ENCODE measurements at regions not wholly inside any gene's neighbourhood (a gene's known extent, or its start where the extent isn't known, plus 50 kb on each side); places are given as distances from the start of the nearest gene placed in this dataset.
A peak's percentile ranks its signal among the peaks of the same experiment; 100 is the strongest.
"Not testable (repeated sequence)": the region's sequence is repeated elsewhere in the genome, so short reads cannot be mapped to it uniquely, and the experiment has no call there.

GRCh38 chr2:156909983-156910382 is 347.5 kb upstream of the GALNT5 start:
- DNase-seq (ENCODE audit: low read depth in 4 of 4, low spot score in 3 of 4), result no peak

- no peak for DNase-seq (ENCODE audit: low read depth in 4 of 4, low spot score in 3 of 4)
Measured at GRCh38 chr2:156915332-156915731, 342.2 kb upstream of the GALNT5 start.

- DNase-seq (ENCODE audit: low read depth in 4 of 4, low spot score in 3 of 4), result no peak
Measured at GRCh38 chr2:156918410-156918809, 339.1 kb upstream of the GALNT5 start.

GRCh38 chr2:156930423-156930822 is 327.1 kb upstream of the GALNT5 start:
- DNase-seq (ENCODE audit: low read depth in 4 of 4, low spot score in 3 of 4), result no peak

- no peak for DNase-seq (ENCODE audit: low read depth in 4 of 4, low spot score in 3 of 4)
Measured at GRCh38 chr2:156933645-156934225, 323.8 kb upstream of the GALNT5 start.

GRCh38 chr2:156935616-156936015 is 321.9 kb upstream of the GALNT5 start:
- peak in 1 of 4 donors; percentile 14 for DNase-seq (ENCODE audit: low read depth in 4 of 4, low spot score in 3 of 4)

GRCh38 chr2:156937430-156937829 is 320.1 kb upstream of the GALNT5 start:
- DNase-seq (ENCODE audit: low read depth in 4 of 4, low spot score in 3 of 4), result no peak

GRCh38 chr2:156944871-156945270 is 312.6 kb upstream of the GALNT5 start:
- no peak for DNase-seq (ENCODE audit: low read depth in 4 of 4, low spot score in 3 of 4)

- no peak for DNase-seq (ENCODE audit: low read depth in 4 of 4, low spot score in 3 of 4)
Measured at GRCh38 chr2:156947261-156947660, 310.2 kb upstream of the GALNT5 start.

- DNase-seq (ENCODE audit: low read depth in 4 of 4, low spot score in 3 of 4), result no peak
Measured at GRCh38 chr2:156955701-156956100, 301.8 kb upstream of the GALNT5 start.

- DNase-seq (ENCODE audit: low read depth in 4 of 4, low spot score in 3 of 4), result no peak
Measured at GRCh38 chr2:156956161-156956560, 301.3 kb upstream of the GALNT5 start.

- no peak for DNase-seq (ENCODE audit: low read depth in 4 of 4, low spot score in 3 of 4)
Measured at GRCh38 chr2:156958374-156958773, 299.1 kb upstream of the GALNT5 start.

- DNase-seq (ENCODE audit: low read depth in 4 of 4, low spot score in 3 of 4), result no peak
Measured at GRCh38 chr2:156959481-156959880, 298.0 kb upstream of the GALNT5 start.

GRCh38 chr2:156982615-156983014 is 274.9 kb upstream of the GALNT5 start:
- DNase-seq (ENCODE audit: low read depth in 4 of 4, low spot score in 3 of 4), result no peak

GRCh38 chr2:156986339-156986988 is 271.0 kb upstream of the GALNT5 start:
- DNase-seq (ENCODE audit: low read depth in 4 of 4, low spot score in 3 of 4), result no peak

- DNase-seq (ENCODE audit: low read depth in 4 of 4, low spot score in 3 of 4), result no peak
Measured at GRCh38 chr2:156999661-157000060, 257.8 kb upstream of the GALNT5 start.

GRCh38 chr2:157004789-157005188 is 252.7 kb upstream of the GALNT5 start:
- no peak for DNase-seq (ENCODE audit: low read depth in 4 of 4, low spot score in 3 of 4)

- no peak for DNase-seq (ENCODE audit: low read depth in 4 of 4, low spot score in 3 of 4)
Measured at GRCh38 chr2:157015015-157015575, 242.4 kb upstream of the GALNT5 start.

GRCh38 chr2:157023264-157023663 is 234.2 kb upstream of the GALNT5 start:
- not testable (repeated sequence) for DNase-seq (ENCODE audit: low read depth in 4 of 4, low spot score in 3 of 4)

GRCh38 chr2:157024129-157024528 is 233.4 kb upstream of the GALNT5 start:
- no peak for DNase-seq (ENCODE audit: low read depth in 4 of 4, low spot score in 3 of 4)

- no peak for DNase-seq (ENCODE audit: low read depth in 4 of 4, low spot score in 3 of 4)
Measured at GRCh38 chr2:157032017-157032416, 225.5 kb upstream of the GALNT5 start.

- DNase-seq (ENCODE audit: low read depth in 4 of 4, low spot score in 3 of 4), result no peak
Measured at GRCh38 chr2:157036726-157037125, 220.8 kb upstream of the GALNT5 start.

Data from left renal pelvis (tissue), 4 donors.